ENCODE measurements at regions not wholly inside any gene's neighbourhood (a gene's known extent, or its start where the extent isn't known, plus 50 kb on each side); places are given as distances from the start of the nearest gene placed in this dataset.

GRCh38 chr12:105585107-105585506, 254.6 kb downstream of the C12orf75 start:
- intact Hi-C loops (cut with DNase I): no loop called here
- DNase-seq (no peak), FAIRE-seq (no peak)
- Histone ChIP-seq H3K27me3 (ENCODE audit: control insufficient read depth, insufficient read depth, low read length) (no peaks in the 10 kb centered on the region), H3K36me3 (ENCODE audit: control insufficient read depth in 2 of 3, insufficient read depth in 3 of 3, low read length in 3 of 3) (no peaks in the 10 kb centered on the region), H3K9ac (ENCODE audit: low read length in 3 of 3) (no peak overlapping the region), H3K9me3 (ENCODE audit: control insufficient read depth in 2 of 3, insufficient read depth in 1 of 3, low read length in 3 of 3) (no peaks in the 10 kb centered on the region), H3K4me3 (ENCODE audit: low read length in 3 of 3) (no peak overlapping the region), H3K27ac (ENCODE audit: low read depth in 2 of 2, low read length in 2 of 2) (no peak overlapping the region), H3K4me1 (ENCODE audit: control insufficient read depth in 2 of 3, insufficient read depth in 2 of 3, low read depth in 1 of 3, low read length in 3 of 3) (no peaks in the 10 kb centered on the region)
- TF ChIP-seq CTCF (IDR thresholded peaks at IDR 0.05; ENCODE audit: borderline replicate concordance, extremely low read depth, insufficient read depth): no peak

DNA sequence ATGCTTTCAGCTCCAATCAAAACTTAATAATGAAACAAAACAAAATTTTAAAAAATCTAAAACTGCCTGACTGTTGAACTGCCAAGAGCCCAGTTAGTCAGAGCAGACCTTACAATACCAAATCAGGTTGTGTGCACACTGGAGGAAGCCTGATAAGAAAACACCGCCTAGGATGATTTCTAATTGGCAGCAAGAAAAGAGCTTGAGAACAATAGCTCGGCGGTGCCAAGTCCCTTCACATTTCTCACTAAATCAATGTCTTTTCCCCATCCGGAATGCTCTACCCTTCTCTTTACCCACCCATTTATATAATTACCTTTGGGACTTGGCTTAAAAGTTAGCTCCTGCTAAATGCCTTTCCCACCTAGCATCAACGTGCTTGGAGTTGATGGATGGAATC, 256.7 kb downstream of the C12orf75 start:
- Histone ChIP-seq H3K9me3 (ENCODE audit: control insufficient read depth in 2 of 3, insufficient read depth in 1 of 3, low read length in 3 of 3) (no peaks in the 10 kb centered on the region), H3K9ac (ENCODE audit: low read length in 3 of 3) (no peak overlapping the region), H3K4me1 (ENCODE audit: control insufficient read depth in 2 of 3, insufficient read depth in 2 of 3, low read depth in 1 of 3, low read length in 3 of 3) (no peaks in the 10 kb centered on the region), H3K4me3 (ENCODE audit: low read length in 3 of 3) (no peak overlapping the region), H3K27ac (ENCODE audit: low read depth in 2 of 2, low read length in 2 of 2) (no peak overlapping the region), H3K36me3 (ENCODE audit: control insufficient read depth in 2 of 3, insufficient read depth in 3 of 3, low read length in 3 of 3) (no peaks in the 10 kb centered on the region), H3K27me3 (ENCODE audit: control insufficient read depth, insufficient read depth, low read length) (no peaks in the 10 kb centered on the region)
- no peak for FAIRE-seq
- DNase-seq: peak in 1 of 5 donors; percentile 33
- TF ChIP-seq CTCF (IDR thresholded peaks at IDR 0.05; ENCODE audit: borderline replicate concordance, extremely low read depth, insufficient read depth): no peak
- intact Hi-C loops (cut with DNase I): no loop called here

DNA sequence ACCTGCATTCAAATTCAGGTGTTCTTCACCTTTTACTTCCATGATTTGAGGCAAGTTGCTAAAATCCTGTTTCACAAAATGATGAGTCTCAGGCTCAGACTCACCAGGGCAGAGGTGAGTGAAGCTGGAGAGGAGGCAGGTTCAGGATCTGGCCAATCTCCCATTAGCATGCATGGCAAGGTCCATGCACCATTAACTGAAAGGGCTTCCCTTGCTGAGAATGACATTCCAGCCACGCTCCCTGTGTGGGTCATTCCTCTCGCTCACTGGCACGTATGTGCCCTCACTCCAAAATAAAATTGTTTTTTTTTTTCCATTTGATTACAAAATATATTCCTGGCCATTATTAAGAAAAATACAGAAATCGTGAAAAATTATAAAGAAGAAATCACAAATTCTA, 257.6 kb downstream of the C12orf75 start:
- peak; percentile 53 to 84 (median 68) for DNase-seq
- Histone ChIP-seq H3K9ac (ENCODE audit: low read length in 3 of 3) (no peak overlapping the region), H3K27me3 (ENCODE audit: control insufficient read depth, insufficient read depth, low read length) (no peaks in the 10 kb centered on the region), H3K4me1 (ENCODE audit: control insufficient read depth in 2 of 3, insufficient read depth in 2 of 3, low read depth in 1 of 3, low read length in 3 of 3) (no peaks in the 10 kb centered on the region), H3K4me3 (ENCODE audit: low read length in 3 of 3) (no peak overlapping the region), H3K9me3 (ENCODE audit: control insufficient read depth in 2 of 3, insufficient read depth in 1 of 3, low read length in 3 of 3) (no peaks in the 10 kb centered on the region), H3K27ac (ENCODE audit: low read depth in 2 of 2, low read length in 2 of 2) (no peak overlapping the region), H3K36me3 (ENCODE audit: control insufficient read depth in 2 of 3, insufficient read depth in 3 of 3, low read length in 3 of 3) (no peaks in the 10 kb centered on the region)
- TF ChIP-seq CTCF (IDR thresholded peaks at IDR 0.05; ENCODE audit: borderline replicate concordance, extremely low read depth, insufficient read depth): no peak
- intact Hi-C loops (cut with DNase I): no loop called here
- FAIRE-seq: no peak

GRCh38 chr12:105590571-105590970, 260.1 kb downstream of the C12orf75 start:
- no peaks in the 10 kb centered on the region for H3K36me3 ChIP-seq (ENCODE audit: control insufficient read depth in 2 of 3, insufficient read depth in 3 of 3, low read length in 3 of 3)
- H3K9me3 ChIP-seq (ENCODE audit: control insufficient read depth in 2 of 3, insufficient read depth in 1 of 3, low read length in 3 of 3): no peaks in the 10 kb centered on the region
- no peak overlapping the region for H3K27ac ChIP-seq (ENCODE audit: low read depth in 2 of 2, low read length in 2 of 2)
- no peaks in the 10 kb centered on the region for H3K27me3 ChIP-seq (ENCODE audit: control insufficient read depth, insufficient read depth, low read length)
- FAIRE-seq: no peak
- intact Hi-C loops (cut with DNase I): no loop called here
- TF ChIP-seq CTCF (IDR thresholded peaks at IDR 0.05; ENCODE audit: borderline replicate concordance, extremely low read depth, insufficient read depth): no peak
- H3K9ac ChIP-seq (ENCODE audit: low read length in 3 of 3): no peak overlapping the region
- H3K4me1 ChIP-seq (ENCODE audit: control insufficient read depth in 2 of 3, insufficient read depth in 2 of 3, low read depth in 1 of 3, low read length in 3 of 3): no peaks in the 10 kb centered on the region
- no peak overlapping the region for H3K4me3 ChIP-seq (ENCODE audit: low read length in 3 of 3)
- peak in 1 of 5 donors; percentile 17 for DNase-seq

Data from kidney (tissue), 13 donors.